SK-N-MC (cell line): ENCODE measurements at regions not wholly inside any gene's neighbourhood (a gene's known extent, or its start where the extent isn't known, plus 50 kb on each side); places are given as distances from the start of the nearest gene placed in this dataset.

Experiments
- DNase-seq: peaks from one replicate; pipeline ENCODE4 v3.0.0-alpha.2; 2011; ENCODE audit warnings: low read depth, low spot score
- H3K27ac ChIP-seq: fragments of 200-600 bp; sonication (generic); 2 replicates; pipeline ENCODE4 v1.5.1; 2016; ENCODE audit warnings: mixed run types
- H3K36me3 ChIP-seq: fragments of 200-600 bp; sonication (generic); 2 replicates; pipeline ENCODE4 v1.6.1; 2017; ENCODE audit warnings: antibody characterized with exemption, low read length, mixed read lengths; ENCODE audit not compliant: insufficient read depth
- H3K4me3 ChIP-seq: fragments of 200-600 bp; sonication (generic); 2 replicates; pipeline ENCODE4 v1.5.1; 2016
- H3K9ac ChIP-seq: fragments of 200-600 bp; sonication (generic); 2 replicates; pipeline ENCODE4 v1.8.0; 2017; ENCODE audit warnings: mixed run types, mixed read lengths; ENCODE audit not compliant: insufficient read length
- H3K9me3 ChIP-seq: fragments of 200-600 bp; sonication (generic); 2 replicates; pipeline ENCODE4 v1.6.1; 2017; ENCODE audit warnings: low read depth, mild to moderate bottlenecking, antibody characterized with exemption, low read length, moderate library complexity, mixed read lengths
- EZH2 ChIP-seq: fragments of 200-600 bp; sonication (generic); IDR thresholded peaks from one replicate; pipeline ENCODE4 v1.6.1; 2017; ENCODE audit warnings: antibody characterized with exemption
- FOXP2 ChIP-seq: optimal IDR thresholded peaks from 2 replicates; pipeline ENCODE3; 2011; ENCODE audit warnings: mild to moderate bottlenecking, moderate library complexity; ENCODE audit not compliant: insufficient read depth; ENCODE audit errors: extremely low read length, control extremely low read depth
- POLR2AphosphoS5 ChIP-seq: IDR thresholded peaks from 2 replicates; pipeline ENCODE4 v1.6.1; 2012; ENCODE audit warnings: mild to moderate bottlenecking, low read depth, low read length, borderline replicate concordance

DNA sequence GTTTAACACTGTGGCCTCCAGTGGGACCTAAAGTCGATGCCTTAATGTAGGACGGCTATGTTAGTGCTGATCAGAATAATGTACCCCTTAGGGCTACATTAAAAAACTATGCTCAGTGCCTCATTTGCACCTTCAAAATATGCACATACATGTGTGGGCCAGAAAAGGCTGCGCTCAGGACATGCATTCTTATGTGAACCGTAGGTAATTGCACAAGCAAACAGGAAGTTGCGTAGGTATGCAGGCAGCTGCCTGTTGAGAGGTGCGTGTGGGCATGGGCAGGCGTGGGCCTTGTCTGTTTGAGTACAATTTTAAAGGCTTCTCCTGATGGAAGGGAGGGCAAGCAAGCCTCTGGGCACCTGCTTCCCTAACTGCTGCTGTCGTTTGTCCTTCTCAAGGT lies 116.2 kb upstream of the JAG1 start:
- no peak overlapping the region for H3K9ac ChIP-seq
- no peaks in the 10 kb centered on the region for H3K36me3 ChIP-seq
- no peaks in the 10 kb centered on the region for H3K9me3 ChIP-seq
- no peak overlapping the region for H3K4me3 ChIP-seq
- DNase-seq = no peak
- no peak overlapping the region for H3K27ac ChIP-seq
- TF ChIP-seq FOXP2 (no peak), POLR2AphosphoS5 (no peak), EZH2 (no peak)

DNA sequence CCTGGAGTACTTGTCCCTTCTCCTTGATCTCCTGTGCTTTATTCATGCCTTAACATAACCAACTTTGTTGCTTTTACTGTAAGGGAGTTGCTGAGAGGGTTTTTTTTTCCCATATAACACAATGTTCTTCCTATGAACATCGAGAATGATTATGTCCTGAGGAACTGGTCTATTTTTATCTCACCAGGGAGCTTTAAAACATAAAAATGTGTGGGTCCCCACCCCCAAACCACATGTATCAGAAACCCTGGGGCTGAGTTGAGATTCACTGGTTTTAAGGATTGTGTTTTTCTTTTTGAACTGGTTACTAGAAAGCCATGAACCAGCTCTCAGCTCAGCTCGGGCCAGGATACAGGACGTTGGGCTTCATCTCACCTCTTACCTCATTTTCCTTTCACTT lies 118.5 kb upstream of the JAG1 start:
- DNase-seq = no peak
- no peak overlapping the region for H3K9ac ChIP-seq
- no peaks in the 10 kb centered on the region for H3K36me3 ChIP-seq
- no peaks in the 10 kb centered on the region for H3K9me3 ChIP-seq
- H3K27ac ChIP-seq = no peak overlapping the region
- no peak overlapping the region for H3K4me3 ChIP-seq
- TF ChIP-seq POLR2AphosphoS5 = no peak
- no peak for TF ChIP-seq EZH2
- no peak for TF ChIP-seq FOXP2

DNA sequence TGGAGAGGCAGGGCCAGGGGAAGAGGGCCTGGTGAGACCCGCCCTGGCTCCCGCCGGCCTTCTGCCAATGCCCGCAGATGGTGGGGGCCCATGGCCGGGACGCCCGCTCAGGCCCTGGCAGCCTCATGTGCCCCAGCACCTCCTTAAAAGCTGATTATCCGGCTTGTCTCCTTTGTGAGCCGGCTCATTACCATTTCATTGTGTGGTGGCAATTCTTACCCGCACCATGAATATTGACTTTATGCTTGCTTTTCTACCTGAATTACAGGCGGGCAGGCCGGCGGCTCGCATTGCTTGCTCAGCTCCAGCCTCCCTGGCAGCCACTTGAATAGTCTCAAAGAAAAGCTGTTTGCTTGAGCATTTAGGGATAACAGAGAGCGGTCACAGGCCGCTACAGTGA lies 120.0 kb upstream of the JAG1 start:
- TF ChIP-seq FOXP2 (no peak), POLR2AphosphoS5 (no peak), EZH2 (no peak)
- Histone ChIP-seq H3K9me3 (no peaks in the 10 kb centered on the region), H3K27ac (no peak overlapping the region), H3K4me3 (no peak overlapping the region), H3K36me3 (no peaks in the 10 kb centered on the region), H3K9ac (no peak overlapping the region)
- no peak for DNase-seq

DNA sequence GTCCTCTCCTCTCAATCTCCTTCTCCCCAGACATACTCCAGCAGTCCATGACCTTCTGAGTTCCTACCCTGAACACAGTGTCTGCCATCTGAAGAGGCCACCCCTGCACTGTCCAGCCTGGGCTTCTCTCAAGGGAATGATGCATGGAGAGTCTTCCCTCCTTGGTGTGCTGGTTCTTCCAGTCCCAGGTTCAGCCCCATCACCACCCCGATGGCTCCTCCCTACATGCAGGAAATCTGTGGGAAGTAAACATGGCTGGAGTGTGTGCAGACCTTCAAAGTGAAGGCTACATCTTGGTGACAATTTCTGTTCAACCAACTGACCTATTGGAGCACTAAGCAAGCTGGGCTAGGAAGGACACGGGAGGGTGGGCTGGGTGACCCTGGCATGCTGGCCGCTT lies 121.0 kb upstream of the JAG1 start:
- DNase-seq = no peak
- H3K36me3 ChIP-seq = no peaks in the 10 kb centered on the region
- H3K9ac ChIP-seq = no peak overlapping the region
- no peaks in the 10 kb centered on the region for H3K9me3 ChIP-seq
- TF ChIP-seq EZH2 = no peak
- no peak overlapping the region for H3K4me3 ChIP-seq
- H3K27ac ChIP-seq = no peak overlapping the region

DNA sequence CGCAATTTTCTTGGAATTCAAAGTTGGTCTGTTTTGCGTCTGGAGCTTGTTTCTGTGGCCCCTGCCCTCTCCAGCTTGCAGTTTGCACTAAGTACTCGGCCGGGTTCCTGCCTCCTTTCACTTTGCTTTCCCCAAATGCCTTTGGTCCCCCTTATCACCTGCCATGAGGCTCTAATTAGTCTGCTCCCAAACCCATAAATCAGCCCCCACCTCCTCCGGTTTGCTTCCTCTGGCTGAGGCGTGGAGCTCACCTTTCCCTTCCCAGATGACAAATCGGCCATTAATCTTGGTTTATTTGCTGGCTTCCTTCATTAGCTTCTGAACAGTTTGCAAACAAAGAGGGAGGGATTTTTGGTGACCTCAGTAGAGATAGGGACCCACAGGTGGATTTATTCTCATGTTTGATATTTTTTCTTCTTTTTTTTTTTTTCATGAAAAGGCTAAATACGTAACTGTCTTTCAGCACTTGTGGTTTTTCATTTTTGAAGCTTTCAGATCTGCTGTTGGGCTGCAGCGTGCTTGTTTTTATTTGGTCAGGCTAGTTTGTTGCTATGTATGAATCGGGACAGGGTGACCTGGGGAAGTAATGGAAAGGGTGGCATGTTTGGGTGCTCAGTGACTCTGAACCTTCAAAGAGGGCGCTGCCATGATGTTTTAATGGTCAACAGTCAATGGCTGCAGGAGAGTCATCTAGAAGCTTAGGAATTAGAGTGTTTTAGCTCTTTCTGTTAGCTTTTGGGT lies 121.7 kb upstream of the JAG1 start:
- DNase-seq = no peak
- H3K27ac ChIP-seq = no peak overlapping the region
- TF ChIP-seq EZH2 (no peak), POLR2AphosphoS5 (no peak), FOXP2 (no peak)

DNA sequence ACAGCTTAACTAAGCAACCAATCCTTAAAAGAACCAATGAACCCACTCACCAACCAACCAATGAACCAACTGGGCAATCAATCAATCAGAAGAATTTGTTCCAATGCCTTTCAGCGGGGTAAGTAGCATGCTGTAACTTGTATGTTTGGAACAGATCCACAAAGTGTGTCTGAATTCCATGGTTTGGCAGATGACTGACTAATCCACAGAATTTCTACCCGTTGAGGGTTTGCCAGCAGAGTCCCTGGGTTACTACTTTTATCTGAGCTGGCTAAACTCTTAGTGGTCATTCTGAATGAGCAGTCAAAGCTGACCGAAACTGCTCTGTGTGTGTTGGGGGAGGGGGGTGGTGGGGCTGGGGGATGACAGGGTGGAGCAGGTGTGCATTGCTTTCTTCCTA lies 125.0 kb upstream of the JAG1 start:
- Histone ChIP-seq H3K4me3 (no peak overlapping the region), H3K36me3 (no peaks in the 10 kb centered on the region), H3K9me3 (no peaks in the 10 kb centered on the region), H3K27ac (no peak overlapping the region), H3K9ac (no peak overlapping the region)
- no peak for DNase-seq
- no peak for TF ChIP-seq EZH2
- TF ChIP-seq FOXP2 = no peak
- TF ChIP-seq POLR2AphosphoS5 = no peak

More for the DNA sequence above, 121.7 kb upstream of the JAG1 start:
- Histone ChIP-seq H3K36me3 (no peaks in the 10 kb centered on the region), H3K9me3 (no peaks in the 10 kb centered on the region), H3K9ac (no peak overlapping the region), H3K4me3 (no peak overlapping the region)

DNA sequence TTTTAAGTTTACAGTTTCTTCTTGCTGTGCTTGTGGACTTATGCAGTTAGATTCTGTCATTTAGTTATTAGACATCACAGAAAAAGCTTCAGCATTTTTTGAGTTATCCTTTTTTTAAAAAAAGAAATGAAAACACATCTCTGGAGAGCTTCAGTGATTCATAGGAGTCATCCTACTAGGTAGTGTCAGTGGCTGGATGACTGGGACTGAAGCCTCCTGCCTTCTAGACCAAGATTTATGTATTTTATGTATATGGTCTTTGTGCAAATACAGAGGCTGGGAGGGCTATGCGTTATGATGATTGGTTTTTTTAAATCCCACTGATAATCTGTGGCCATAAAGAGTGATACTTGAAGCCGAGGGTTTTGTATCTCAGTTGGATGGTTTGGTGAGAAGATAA lies 125.9 kb upstream of the JAG1 start:
- Histone ChIP-seq H3K9me3 (no peaks in the 10 kb centered on the region), H3K4me3 (no peak overlapping the region), H3K9ac (no peak overlapping the region), H3K27ac (no peak overlapping the region), H3K36me3 (no peaks in the 10 kb centered on the region)
- TF ChIP-seq EZH2 (no peak), FOXP2 (no peak), POLR2AphosphoS5 (no peak)
- no peak for DNase-seq

DNA sequence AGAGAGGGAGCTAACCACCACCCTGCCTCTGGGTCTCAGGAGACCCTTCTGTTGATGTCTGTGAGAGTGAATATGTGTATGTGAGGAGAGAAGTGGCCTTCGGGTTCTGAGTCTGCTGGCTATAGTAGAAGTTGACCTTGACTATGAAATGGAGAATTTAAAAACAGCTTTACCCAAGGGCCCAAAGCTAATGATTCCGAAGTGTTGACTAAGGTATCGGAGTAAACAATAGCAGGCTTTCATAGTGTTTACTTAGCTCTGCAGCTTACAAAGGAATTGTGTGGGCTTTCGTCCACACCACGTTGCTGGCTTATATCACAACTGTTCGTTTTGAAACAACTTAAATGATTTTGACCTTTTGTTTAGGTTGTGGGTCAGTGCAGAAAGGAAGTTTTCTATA lies 126.5 kb upstream of the JAG1 start:
- H3K9ac ChIP-seq = no peak overlapping the region
- no peak for DNase-seq
- no peak overlapping the region for H3K4me3 ChIP-seq
- no peak for TF ChIP-seq POLR2AphosphoS5
- no peak overlapping the region for H3K27ac ChIP-seq
- H3K9me3 ChIP-seq = no peaks in the 10 kb centered on the region
- no peaks in the 10 kb centered on the region for H3K36me3 ChIP-seq

DNA sequence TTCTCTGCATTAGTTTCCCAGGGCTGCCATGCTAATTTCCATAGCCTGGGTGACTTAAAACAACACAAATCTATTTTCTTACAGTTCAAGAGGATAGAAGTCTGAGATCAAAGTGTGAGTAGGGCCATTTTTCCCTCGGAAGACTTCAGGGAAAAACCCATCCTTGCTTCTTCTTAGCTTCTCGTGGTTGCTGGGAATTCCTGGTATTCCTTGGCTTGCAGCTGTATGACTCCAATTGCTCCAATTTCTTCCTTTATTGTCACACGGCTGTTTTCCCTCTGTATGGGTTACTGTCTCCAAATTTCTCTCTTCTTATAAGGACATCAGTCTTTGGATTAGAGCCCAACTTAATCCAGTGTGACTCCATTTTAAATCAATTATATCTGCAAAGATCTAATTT lies 128.4 kb upstream of the JAG1 start:
- no peaks in the 10 kb centered on the region for H3K36me3 ChIP-seq
- H3K27ac ChIP-seq = no peak overlapping the region
- H3K9ac ChIP-seq = no peak overlapping the region
- no peaks in the 10 kb centered on the region for H3K9me3 ChIP-seq
- TF ChIP-seq FOXP2 (no peak), EZH2 (no peak), POLR2AphosphoS5 (no peak)
- DNase-seq = no peak
- no peak overlapping the region for H3K4me3 ChIP-seq

DNA sequence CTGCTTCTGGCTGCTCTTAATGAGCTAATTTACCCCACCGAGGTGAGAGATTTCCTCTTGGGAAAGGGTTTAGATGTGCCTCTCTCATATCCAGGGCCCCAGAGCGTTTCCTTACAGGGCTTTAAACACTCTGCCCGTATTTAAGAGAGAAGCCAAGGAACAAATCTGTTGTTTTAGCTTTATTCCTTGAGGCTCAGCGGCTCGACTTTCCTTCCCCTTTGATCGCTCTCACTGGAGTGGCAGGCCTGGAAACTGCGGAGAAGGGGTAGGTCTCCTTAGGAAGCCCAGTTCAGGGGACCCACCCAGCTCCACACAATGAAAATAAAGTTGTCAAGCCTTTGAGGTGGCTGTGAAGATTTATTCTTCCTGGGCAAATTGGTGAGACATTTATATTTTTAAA lies 132.0 kb upstream of the JAG1 start:
- H3K4me3 ChIP-seq = no peak overlapping the region
- H3K9ac ChIP-seq = no peak overlapping the region
- DNase-seq = no peak
- no peaks in the 10 kb centered on the region for H3K36me3 ChIP-seq
- H3K27ac ChIP-seq = no peak overlapping the region
- TF ChIP-seq FOXP2 (no peak), EZH2 (no peak), POLR2AphosphoS5 (no peak)
- H3K9me3 ChIP-seq = no peaks in the 10 kb centered on the region
